Suppressor macrophage (primary cell): ENCODE measurements at regions not wholly inside any gene's neighbourhood (a gene's known extent, or its start where the extent isn't known, plus 50 kb on each side); places are given as distances from the start of the nearest gene placed in this dataset.
"Not testable (repeated sequence)": the region's sequence is repeated elsewhere in the genome, so short reads cannot be mapped to it uniquely, and the experiment has no call there.

Experiments
- DNase-seq, 4 experiments: peaks; one replicate each; pipeline ENCODE4 v3.0.0-alpha.2; 2020 to 2022

DNA sequence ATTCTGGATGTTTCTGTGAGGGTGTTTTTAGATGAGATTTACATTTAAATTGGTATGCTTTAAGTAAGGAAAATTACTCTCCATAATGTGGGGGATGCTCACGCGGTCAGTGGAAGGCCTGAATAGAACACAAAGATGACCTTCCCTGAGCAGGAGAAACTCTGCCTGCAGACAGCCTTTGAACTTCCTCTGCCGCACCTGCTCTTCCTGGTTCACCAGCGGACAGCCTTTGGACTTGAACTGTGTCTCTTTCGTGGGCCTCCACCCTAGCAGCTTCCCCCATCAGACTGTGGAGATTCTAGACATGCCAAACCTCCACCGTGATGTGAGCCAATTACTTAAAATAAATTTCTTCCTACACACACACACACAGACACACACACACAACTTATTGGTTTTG, 210.7 kb downstream of the EFCAB11 start:
- DNase-seq: no peak

GRCh38 chr14:89740241-89740640, 214.3 kb downstream of the EFCAB11 start:
- no peak for DNase-seq

DNA sequence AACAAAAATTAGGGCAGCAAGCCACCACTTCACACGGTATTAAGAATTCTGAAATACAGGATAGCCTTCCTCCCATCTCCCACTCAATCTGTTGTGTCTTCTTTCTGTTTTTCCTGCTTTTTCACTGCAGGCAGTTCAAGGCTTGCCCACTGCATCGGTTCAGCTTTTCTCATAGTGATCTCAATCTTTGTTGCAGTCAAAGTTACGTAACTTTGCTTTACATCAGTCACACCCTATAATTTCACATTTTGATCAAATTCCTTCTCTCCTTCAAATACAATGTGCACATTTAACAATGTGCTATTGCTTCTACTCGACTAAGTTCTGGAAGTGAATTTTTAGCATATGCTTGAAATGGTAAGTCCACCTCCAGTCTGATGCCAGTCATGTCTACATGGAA, 217.6 kb downstream of the EFCAB11 start:
- DNase-seq: peak in 2 of 4 experiments; percentile 29 to 30

GRCh38 chr14:89731396-89731933, 223.1 kb downstream of the EFCAB11 start:
- DNase-seq: no peak

- peak; percentile 83 to 95 (median 89) for DNase-seq
Measured at GRCh38 chr14:89730687-89731086, 223.8 kb downstream of the EFCAB11 start.

GRCh38 chr14:89728964-89729363, 225.6 kb downstream of the EFCAB11 start:
- DNase-seq: no peak

DNA sequence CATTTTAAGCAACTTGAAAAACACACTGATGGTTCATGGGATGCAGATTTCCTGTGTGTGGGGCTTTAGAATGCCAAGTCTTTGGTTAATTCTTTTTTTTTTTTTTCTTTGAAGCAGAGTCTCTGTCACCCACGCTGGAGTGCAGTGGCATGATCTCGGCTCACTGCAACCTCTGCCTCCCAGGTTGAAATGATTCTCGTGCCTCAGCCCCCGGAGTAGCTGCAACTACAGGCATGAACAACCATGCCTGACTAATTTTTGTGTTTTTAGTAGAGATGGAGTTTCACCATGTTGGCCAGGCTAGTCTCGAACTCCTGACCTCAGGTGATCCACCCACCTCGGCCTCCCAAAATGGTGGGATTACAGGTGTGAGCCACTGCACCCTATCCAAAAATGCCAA, 228.3 kb downstream of the EFCAB11 start:
- DNase-seq: not testable (repeated sequence)

DNA sequence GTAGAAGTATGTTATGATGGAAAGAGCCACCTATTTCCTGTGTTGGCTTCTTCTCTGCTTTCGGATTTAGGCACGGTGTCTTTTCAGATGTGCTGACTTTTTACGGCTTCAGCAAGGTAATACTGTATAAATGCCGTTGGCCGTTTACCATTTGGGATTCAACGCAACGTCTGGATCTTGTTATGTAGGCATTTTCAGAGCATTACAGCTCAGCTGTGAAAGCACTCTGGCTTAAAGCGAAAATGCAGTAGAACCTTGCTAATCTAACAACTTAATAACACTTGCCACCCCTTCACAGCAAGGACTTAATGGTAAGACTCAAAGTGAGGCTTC, 229.9 kb downstream of the EFCAB11 start:
- DNase-seq: no peak

DNA sequence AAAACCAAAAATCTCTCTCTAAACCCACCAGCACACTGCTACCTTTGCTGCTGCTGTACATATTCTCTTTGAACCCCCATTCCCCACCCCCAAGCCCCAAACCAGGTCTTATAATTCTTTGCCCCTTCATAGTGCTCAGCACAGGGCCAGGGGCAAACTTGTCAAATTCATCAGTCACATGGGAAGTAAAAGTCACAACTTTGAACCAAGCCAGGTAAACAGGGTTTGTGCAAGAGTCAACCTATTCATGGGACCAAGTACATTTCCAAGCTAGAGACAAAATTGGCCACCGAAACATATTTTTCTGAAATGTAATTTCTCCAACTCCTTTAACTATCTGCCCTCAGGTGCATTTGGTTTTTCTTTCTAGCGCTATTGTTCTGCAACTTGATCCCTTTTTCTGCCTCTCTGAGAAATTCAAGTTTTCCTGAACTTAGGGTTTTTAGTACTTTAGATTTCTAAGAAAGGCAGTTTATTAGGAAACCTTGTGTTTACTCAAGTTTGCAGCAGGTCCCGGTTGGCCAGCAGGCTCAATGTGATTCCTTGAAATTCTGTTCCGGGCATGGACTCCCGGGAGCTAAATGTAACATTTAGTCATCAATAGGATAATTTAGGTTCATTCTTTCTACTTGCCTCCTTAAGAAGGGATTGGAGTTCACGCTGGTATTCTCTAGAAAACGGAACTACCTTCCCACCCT, 230.5 kb downstream of the EFCAB11 start:
- DNase-seq: peak in 3 of 4 experiments; percentile 7 to 28 (median 18)

- DNase-seq: peak in 3 of 4 experiments; percentile 10 to 29 (median 26)
Measured at GRCh38 chr14:89721956-89722355, 232.6 kb downstream of the EFCAB11 start.

- DNase-seq: peak; percentile 77 to 91 (median 84)
Measured at GRCh38 chr14:89720741-89721729, 233.5 kb downstream of the EFCAB11 start.

GRCh38 chr14:89720076-89720687, 234.3 kb downstream of the EFCAB11 start:
- DNase-seq: peak in 3 of 4 experiments; percentile 36 to 53 (median 43)

DNA sequence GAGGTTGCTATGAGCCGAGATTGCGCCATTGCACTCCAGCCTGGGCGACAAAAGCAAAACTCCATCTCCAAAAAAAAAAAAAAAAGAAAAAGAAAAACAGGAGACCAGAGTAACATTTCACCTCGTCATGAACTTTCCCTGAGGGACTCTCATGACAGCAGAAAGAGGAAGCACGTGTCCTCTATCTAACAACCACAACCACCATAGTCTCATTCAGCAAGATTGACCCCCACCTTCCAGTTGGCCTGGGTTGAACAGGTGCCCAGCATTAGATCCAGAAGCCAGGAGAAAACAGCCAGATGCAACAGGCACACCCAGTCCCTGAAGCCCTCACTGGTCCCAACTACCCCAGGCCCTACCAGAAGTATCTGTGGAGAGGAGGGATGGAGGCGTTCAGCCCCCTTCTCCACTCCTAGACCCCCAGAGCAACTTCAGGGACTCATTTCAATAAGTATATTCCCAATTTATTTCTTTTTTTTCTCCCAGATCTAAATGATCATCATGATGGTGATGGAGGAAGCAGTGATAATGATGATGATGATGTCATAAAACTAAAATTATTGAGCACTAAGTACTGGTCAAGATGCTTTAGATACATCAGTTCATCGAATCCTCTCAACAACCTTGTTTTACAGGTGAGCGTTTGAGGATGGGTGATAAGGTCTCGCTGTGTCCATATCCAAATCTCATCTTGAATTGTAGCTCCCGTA, 235.0 kb downstream of the EFCAB11 start:
- peak in 3 of 4 experiments; percentile 47 to 77 (median 77) for DNase-seq

DNA sequence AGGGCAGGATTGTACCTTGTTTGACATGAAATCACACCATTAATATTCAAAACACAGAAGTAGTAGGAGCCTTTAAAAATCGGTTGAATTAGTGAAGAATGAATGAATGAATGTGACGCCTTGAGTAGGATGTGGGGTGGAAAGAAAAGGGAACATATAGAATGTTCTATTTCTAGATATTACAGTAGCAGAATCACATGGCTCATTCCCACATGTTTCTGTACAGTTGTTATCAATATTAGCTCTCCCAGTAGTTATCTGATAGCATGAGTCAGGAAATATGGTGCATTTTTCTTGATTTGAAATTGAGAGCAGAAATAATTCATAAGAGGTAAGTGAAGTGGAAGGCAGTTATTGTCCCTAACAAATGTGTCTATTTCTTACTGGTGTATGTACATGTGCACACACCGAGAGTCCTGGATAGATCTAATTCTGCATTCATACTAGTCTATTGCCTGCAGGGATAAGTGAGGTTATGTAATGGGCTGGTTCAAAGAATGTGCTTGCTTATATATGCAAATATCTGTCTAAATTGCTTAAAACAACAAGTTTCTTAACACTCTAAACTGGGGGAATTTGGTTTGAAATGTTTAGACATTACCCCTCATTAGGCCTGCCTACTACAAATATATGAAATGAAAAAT, 245.4 kb downstream of the EFCAB11 start:
- DNase-seq: no peak

GRCh38 chr14:89707086-89707485, 247.4 kb downstream of the EFCAB11 start:
- no peak for DNase-seq

DNA sequence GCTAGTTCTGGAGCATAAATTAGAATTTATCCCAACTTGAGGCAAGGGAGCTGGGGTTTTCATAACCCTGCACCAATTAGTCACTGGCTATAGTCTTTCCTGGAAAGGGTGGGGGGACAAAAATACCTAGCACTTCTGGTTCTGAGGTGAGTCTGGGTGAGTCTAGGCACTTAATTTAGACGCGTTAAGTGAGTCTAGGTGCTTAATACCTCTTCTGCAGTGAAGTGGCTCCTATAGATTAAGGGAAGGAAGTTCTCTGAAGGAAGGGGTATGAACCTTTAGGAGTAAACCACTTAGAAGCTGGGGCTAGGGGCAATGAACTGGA, 251.7 kb downstream of the EFCAB11 start:
- no peak for DNase-seq

DNA sequence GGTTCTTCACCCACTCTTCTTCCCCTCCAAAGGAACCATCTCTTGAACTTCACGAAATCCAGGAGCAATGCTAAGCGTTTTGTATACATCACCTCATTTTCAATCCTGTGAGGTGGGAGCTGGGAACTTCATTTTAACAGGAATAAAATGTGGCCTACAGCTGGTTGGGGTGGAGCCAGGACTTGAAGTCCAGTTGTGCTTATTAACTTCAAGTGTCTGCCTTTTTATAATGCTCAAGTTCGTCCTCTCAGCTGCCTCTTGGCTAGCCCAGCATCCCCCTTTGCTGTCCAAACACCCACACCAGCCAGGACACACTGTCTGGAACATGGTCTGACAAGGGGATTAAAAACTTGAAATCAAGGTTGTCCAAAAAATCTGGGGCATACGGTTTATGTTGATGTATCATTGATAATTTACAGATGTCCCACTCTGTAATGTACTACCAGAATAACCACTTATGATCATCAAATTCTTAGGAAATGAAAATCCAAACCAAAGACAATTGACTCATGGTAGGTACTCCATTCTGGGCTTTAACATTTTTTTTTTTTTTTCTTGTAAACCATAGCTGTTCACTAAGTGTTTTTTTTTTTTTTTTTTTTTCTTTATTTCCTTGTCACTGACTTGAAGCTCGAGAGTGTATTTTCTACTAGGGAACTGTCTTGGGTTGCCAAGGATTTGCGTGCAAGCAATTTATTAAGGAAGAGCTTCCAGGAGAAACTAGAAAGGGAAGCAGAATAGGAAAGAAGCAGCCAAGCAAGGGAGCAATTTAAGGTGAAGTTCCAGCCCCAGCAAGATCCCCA, 252.3 kb downstream of the EFCAB11 start:
- DNase-seq: peak in 2 of 4 experiments; percentile 16 to 21

DNA sequence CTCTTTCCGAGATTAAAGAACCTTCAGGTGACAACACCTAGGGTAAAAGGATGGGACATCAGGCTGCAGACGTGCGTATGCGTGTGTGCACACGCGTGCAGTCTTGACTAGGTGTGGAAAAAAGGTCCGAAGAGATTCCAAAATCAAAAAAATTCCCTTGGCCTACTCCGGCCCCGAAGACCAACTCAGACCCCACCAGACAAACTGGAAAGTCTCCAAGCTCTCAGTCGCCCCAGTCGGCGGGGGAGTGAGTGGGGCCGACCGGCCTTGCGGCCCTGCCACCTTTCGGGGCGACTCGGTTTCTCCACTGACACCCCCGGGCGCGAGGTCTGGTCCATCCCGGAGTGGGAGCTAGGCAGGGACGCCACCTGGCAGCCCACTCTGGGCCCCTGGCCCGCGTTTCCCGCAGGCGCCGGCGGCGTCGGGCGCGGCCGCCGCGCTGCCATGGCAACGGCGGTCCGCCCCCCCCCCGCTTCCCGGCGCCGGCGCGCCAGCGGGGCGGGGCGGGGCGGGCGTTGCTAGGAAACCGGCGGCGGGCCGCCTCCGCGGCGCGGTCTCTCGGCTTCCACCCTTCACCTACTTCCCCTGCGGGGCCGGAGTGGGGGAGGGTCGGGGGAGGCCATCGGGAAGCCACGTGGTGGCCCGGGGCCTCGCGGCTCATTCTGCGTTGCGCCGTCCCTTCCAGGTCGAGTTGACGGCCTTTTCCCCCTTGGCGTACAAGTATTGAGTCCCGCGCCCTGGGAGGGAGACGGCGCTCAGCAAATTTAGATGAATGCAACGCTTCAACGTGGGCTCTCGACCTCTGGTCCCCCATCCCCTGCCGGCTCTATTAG, 253.1 kb downstream of the EFCAB11 start:
- peak; percentile 73 to 92 (median 82) for DNase-seq

DNA sequence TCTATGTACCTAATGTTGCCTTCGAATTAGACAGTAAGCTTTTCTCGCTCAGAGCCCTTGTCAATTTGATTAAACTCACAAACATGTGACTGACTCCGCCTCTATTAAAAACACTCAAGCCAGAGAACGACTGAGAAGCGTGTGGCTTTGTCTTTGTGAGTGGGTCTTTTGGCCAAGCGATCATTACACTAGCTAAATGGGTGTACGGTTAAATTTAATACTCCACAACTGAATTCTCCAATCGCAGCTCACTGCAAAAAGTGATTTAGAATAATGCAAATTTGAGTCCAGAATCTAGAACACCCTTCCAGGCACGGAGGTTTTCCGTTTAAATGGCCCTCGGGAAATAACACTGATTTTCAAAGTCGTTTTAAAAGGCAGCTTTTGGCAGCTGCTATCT, 253.7 kb downstream of the EFCAB11 start:
- DNase-seq: no peak

DNA sequence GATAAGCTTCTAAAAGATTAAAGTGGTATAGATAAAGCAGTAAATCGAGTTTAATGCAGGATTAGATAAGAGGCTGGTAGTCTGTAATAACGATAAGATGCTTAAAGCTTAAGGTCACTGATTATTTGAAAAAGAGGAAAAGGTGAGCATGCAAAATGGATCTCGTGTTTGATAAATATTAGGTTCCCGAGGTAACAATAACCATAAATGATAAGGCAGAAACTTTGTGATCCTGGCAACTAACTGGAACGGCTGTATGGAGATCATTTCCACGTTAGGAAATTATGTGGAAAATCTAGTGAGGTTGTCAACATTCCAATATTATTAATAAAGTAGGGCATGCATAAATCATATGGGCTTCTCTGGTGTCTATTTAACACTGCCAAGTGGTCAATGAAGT, 255.5 kb downstream of the EFCAB11 start:
- DNase-seq: no peak
